ENCODE measurements at regions not wholly inside any gene's neighbourhood (a gene's known extent, or its start where the extent isn't known, plus 50 kb on each side); places are given as distances from the start of the nearest gene placed in this dataset.
A peak's percentile ranks its signal among the peaks of the same experiment; 100 is the strongest.
"Not testable (repeated sequence)": the region's sequence is repeated elsewhere in the genome, so short reads cannot be mapped to it uniquely, and the experiment has no call there.

GRCh38 chr5:83404182-83404716, 67.3 kb upstream of the VCAN start:
- no peaks in the 10 kb centered on the region for H3K27me3 ChIP-seq (ENCODE audit: low read depth)
- peaks cover 9% of the 10 kb centered on the region for H3K9me3 ChIP-seq (replicated peaks)
- intact Hi-C loops (cut with micrococcal nuclease): no loop called here
- H3K4me1 ChIP-seq: peaks cover 19% of the 10 kb centered on the region
- TF ChIP-seq, protein P1, sequence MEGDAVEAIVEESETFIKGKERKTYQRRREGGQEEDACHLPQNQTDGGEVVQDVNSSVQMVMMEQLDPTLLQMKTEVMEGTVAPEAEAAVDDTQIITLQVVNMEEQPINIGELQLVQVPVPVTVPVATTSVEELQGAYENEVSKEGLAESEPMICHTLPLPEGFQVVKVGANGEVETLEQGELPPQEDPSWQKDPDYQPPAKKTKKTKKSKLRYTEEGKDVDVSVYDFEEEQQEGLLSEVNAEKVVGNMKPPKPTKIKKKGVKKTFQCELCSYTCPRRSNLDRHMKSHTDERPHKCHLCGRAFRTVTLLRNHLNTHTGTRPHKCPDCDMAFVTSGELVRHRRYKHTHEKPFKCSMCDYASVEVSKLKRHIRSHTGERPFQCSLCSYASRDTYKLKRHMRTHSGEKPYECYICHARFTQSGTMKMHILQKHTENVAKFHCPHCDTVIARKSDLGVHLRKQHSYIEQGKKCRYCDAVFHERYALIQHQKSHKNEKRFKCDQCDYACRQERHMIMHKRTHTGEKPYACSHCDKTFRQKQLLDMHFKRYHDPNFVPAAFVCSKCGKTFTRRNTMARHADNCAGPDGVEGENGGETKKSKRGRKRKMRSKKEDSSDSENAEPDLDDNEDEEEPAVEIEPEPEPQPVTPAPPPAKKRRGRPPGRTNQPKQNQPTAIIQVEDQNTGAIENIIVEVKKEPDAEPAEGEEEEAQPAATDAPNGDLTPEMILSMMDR (IDR thresholded peaks at IDR 0.05; ENCODE audit: borderline replicate concordance): no peak
- H3K36me3 ChIP-seq: no peaks in the 10 kb centered on the region
- DNase-seq: no peak
- no peak overlapping the region for H3K4me3 ChIP-seq
- H3K27ac ChIP-seq (replicated peaks): peak overlapping the region; percentile 72

DNA sequence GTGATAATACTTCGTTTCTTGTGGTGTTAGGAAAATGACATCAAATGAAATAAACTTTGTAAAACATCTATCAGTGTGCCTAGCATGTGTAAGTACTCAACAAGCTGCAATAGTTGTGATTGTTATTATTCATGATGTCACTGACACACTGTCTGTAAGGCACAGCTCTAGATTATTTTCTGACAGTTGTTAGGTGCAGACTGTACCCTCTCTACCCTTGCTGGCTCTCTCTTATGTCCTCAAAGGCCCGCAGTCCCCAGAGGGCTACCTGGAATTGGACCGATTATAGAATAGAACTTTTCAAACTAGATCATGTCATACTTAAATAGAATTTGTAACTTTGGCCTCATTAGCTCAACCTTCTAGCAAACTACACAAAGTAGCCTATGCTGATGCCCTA, 65.9 kb upstream of the VCAN start:
- intact Hi-C loops (cut with micrococcal nuclease): no loop called here
- Histone ChIP-seq H3K36me3 (no peaks in the 10 kb centered on the region), H3K27me3 (ENCODE audit: low read depth) (no peaks in the 10 kb centered on the region), H3K27ac (replicated peaks) (peak overlapping the region; percentile 72), H3K9me3 (replicated peaks) (peaks cover 23% of the 10 kb centered on the region), H3K4me1 (peaks cover 19% of the 10 kb centered on the region), H3K4me3 (no peak overlapping the region)
- TF ChIP-seq, protein P1 (IDR thresholded peaks at IDR 0.05; ENCODE audit: borderline replicate concordance): no peak
- no peak for DNase-seq

DNA sequence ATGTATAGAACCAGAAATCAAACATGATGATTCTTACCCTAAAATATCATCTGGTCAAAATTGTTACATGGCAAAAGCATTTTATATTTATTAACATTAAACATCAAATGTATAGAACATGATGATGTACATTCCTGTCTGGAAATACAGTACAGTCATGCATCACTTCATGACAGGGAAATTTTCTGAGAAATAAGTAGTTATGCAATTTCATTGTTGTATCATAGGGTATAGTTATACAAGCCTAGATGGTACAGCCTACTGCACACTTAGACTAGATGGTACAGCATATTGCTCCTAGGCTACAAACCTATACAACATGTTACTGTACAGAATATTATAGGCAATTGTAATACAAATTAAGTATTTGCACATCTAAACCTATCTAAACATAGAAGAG, 64.6 kb upstream of the VCAN start:
- H3K36me3 ChIP-seq: no peaks in the 10 kb centered on the region

GRCh38 chr5:83407931-83408330, 63.6 kb upstream of the VCAN start:
- H3K4me3 ChIP-seq: no peak overlapping the region
- intact Hi-C loops (cut with micrococcal nuclease): no loop called here
- no peaks in the 10 kb centered on the region for H3K36me3 ChIP-seq
- no peak for DNase-seq
- H3K4me1 ChIP-seq: peaks cover 14% of the 10 kb centered on the region
- H3K9me3 ChIP-seq (replicated peaks): peaks cover 37% of the 10 kb centered on the region
- TF ChIP-seq, protein P1 (IDR thresholded peaks at IDR 0.05; ENCODE audit: borderline replicate concordance): no peak
- H3K27ac ChIP-seq (replicated peaks): no peak overlapping the region
- no peaks in the 10 kb centered on the region for H3K27me3 ChIP-seq (ENCODE audit: low read depth)

More for the DNA sequence above, 64.6 kb upstream of the VCAN start:
- TF ChIP-seq, protein P1 (IDR thresholded peaks at IDR 0.05; ENCODE audit: borderline replicate concordance): no peak
- no peak for DNase-seq
- Histone ChIP-seq H3K4me1 (peaks cover 14% of the 10 kb centered on the region), H3K27me3 (ENCODE audit: low read depth) (no peaks in the 10 kb centered on the region), H3K27ac (replicated peaks) (no peak overlapping the region), H3K9me3 (replicated peaks) (peaks cover 35% of the 10 kb centered on the region), H3K4me3 (no peak overlapping the region)
- intact Hi-C loops (cut with micrococcal nuclease): no loop called here

DNA sequence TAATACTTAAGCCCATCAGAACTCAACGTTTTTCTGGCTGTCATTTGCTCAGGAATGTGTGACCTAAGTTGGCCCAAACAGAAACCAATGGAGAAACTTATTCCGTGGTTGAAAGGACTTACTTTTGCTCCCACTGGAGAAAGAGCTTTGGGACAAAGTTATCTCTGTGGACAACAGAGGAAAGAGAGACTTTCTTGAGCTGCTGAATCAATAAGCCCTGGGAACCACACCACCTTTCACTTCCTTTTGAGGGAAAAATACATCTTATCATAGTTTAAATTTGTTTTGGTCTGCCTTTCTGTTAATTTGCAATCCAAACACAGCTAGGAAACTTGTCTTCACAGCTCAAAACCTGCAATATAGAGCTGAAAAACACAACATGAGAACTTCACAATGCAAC, 62.8 kb upstream of the VCAN start:
- H3K4me1 ChIP-seq: peaks cover 14% of the 10 kb centered on the region
- H3K36me3 ChIP-seq: no peaks in the 10 kb centered on the region
- intact Hi-C loops (cut with micrococcal nuclease): no loop called here

GRCh38 chr5:83409776-83410175, 61.8 kb upstream of the VCAN start:
- Histone ChIP-seq H3K4me1 (peaks cover 12% of the 10 kb centered on the region), H3K9me3 (replicated peaks) (peaks cover 37% of the 10 kb centered on the region)
- H3K36me3 ChIP-seq; H3K4me3 ChIP-seq; H3K27ac ChIP-seq (replicated peaks); H3K27me3 ChIP-seq (ENCODE audit: low read depth); intact Hi-C loops (cut with micrococcal nuclease); DNase-seq: not testable (repeated sequence)

More for the DNA sequence above, 62.8 kb upstream of the VCAN start:
- Histone ChIP-seq H3K9me3 (replicated peaks) (peaks cover 37% of the 10 kb centered on the region), H3K27ac (replicated peaks) (no peak overlapping the region), H3K27me3 (ENCODE audit: low read depth) (no peaks in the 10 kb centered on the region), H3K4me3 (no peak overlapping the region)
- DNase-seq: no peak
- TF ChIP-seq, protein P1 (IDR thresholded peaks at IDR 0.05; ENCODE audit: borderline replicate concordance): no peak

GRCh38 chr5:83410319-83410718, 61.2 kb upstream of the VCAN start:
- H3K4me3 ChIP-seq; intact Hi-C loops (cut with micrococcal nuclease); H3K4me1 ChIP-seq; DNase-seq; H3K27ac ChIP-seq (replicated peaks); H3K36me3 ChIP-seq; H3K27me3 ChIP-seq (ENCODE audit: low read depth): not testable (repeated sequence)
- peaks cover 37% of the 10 kb centered on the region for H3K9me3 ChIP-seq (replicated peaks)

All from left ventricle myocardium inferior (tissue), 1 donor.